CD4-positive, alpha-beta T cell treated with Interleukin-12 subunit alpha and Interleukin-12 subunit beta, for 1 hour (primary cell): ENCODE measurements at regions not wholly inside any gene's neighbourhood (a gene's known extent, or its start where the extent isn't known, plus 50 kb on each side); places are given as distances from the start of the nearest gene placed in this dataset.
"Not testable (repeated sequence)": the region's sequence is repeated elsewhere in the genome, so short reads cannot be mapped to it uniquely, and the experiment has no call there.

Experiments used
- DNase-seq: peaks from one replicate; pipeline ENCODE4 v3.0.0-alpha.2; 2020

GRCh38 chr16:17780181-17780580, 309.4 kb upstream of the XYLT1 start:
- DNase-seq: no peak

GRCh38 chr16:17777408-17777863, 306.7 kb upstream of the XYLT1 start:
- DNase-seq: no peak

- DNase-seq: no peak
These were observed 306.1 kb upstream of the XYLT1 start for GRCh38 chr16:17776888-17777287.

- no peak for DNase-seq
These were observed 305.7 kb upstream of the XYLT1 start for GRCh38 chr16:17776465-17776864.

GRCh38 chr16:17775061-17775460, 304.3 kb upstream of the XYLT1 start:
- no peak for DNase-seq

GRCh38 chr16:17773698-17774101, 302.9 kb upstream of the XYLT1 start:
- no peak for DNase-seq

GRCh38 chr16:17770104-17770503, 299.3 kb upstream of the XYLT1 start:
- DNase-seq: no peak

GRCh38 chr16:17769065-17769464, 298.3 kb upstream of the XYLT1 start:
- no peak for DNase-seq

GRCh38 chr16:17768257-17768656, 297.5 kb upstream of the XYLT1 start:
- no peak for DNase-seq

- DNase-seq: no peak
These were observed 295.3 kb upstream of the XYLT1 start for GRCh38 chr16:17766012-17766411.

- DNase-seq: no peak
These were observed 289.0 kb upstream of the XYLT1 start for GRCh38 chr16:17759451-17760390.

- no peak for DNase-seq
These were observed 287.0 kb upstream of the XYLT1 start for GRCh38 chr16:17757808-17758207.

- no peak for DNase-seq
These were observed 284.4 kb upstream of the XYLT1 start for GRCh38 chr16:17755158-17755557.

GRCh38 chr16:17753434-17753833, 282.7 kb upstream of the XYLT1 start:
- DNase-seq: no peak

GRCh38 chr16:17749706-17750105, 278.9 kb upstream of the XYLT1 start:
- DNase-seq: no peak

GRCh38 chr16:17748044-17748719, 277.4 kb upstream of the XYLT1 start:
- no peak for DNase-seq

- DNase-seq: no peak
These were observed 276.5 kb upstream of the XYLT1 start for GRCh38 chr16:17747081-17747756.

- no peak for DNase-seq
These were observed 274.3 kb upstream of the XYLT1 start for GRCh38 chr16:17744921-17745572.

- no peak for DNase-seq
These were observed 272.8 kb upstream of the XYLT1 start for GRCh38 chr16:17743578-17743977.

- DNase-seq: no peak
These were observed 272.4 kb upstream of the XYLT1 start for GRCh38 chr16:17743158-17743557.

- DNase-seq: not testable (repeated sequence)
These were observed 264.3 kb upstream of the XYLT1 start for GRCh38 chr16:17735099-17735498.

- DNase-seq: no peak
These were observed 259.1 kb upstream of the XYLT1 start for GRCh38 chr16:17729820-17730219.

- DNase-seq: no peak
These were observed 257.4 kb upstream of the XYLT1 start for GRCh38 chr16:17728196-17728595.
